GM12891 (cell line): ENCODE measurements at regions not wholly inside any gene's neighbourhood (a gene's known extent, or its start where the extent isn't known, plus 50 kb on each side); places are given as distances from the start of the nearest gene placed in this dataset.

ENCODE experiments used
- PAX5 ChIP-seq: IDR thresholded peaks from 2 replicates; pipeline ENCODE4 v1.6.1; 2011; ENCODE audit warnings: low read length, moderate library complexity, mild to moderate bottlenecking; ENCODE audit not compliant: insufficient read depth, severe bottlenecking
- POLR2A ChIP-seq: IDR thresholded peaks from 2 replicates; pipeline ENCODE4 v1.6.1; 2011; ENCODE audit warnings: low read depth, low read length, control low read depth
- POLR2AphosphoS5 ChIP-seq: IDR thresholded peaks from 2 replicates; pipeline ENCODE4 v1.6.1; 2011; ENCODE audit warnings: low read depth, low read length, control low read depth
- SPI1 ChIP-seq: IDR thresholded peaks from 2 replicates; pipeline ENCODE4 v1.6.1; 2011; ENCODE audit warnings: low read depth, low read length, control low read depth
- TAF1 ChIP-seq: IDR thresholded peaks from 2 replicates; pipeline ENCODE4 v1.6.1; 2011; ENCODE audit warnings: low read depth, low read length, control low read depth

- TF ChIP-seq POLR2A (no peak), POLR2AphosphoS5 (no peak), TAF1 (no peak), PAX5 (no peak), SPI1 (no peak)
Observed at GRCh38 chr13:65339241-65339640, 1890.9 kb downstream of the PCDH9 start.
